GM13976 (cell line): ENCODE measurements at regions not wholly inside any gene's neighbourhood (a gene's known extent, or its start where the extent isn't known, plus 50 kb on each side); places are given as distances from the start of the nearest gene placed in this dataset.

Experiments used
- DNase-seq: peaks from one replicate; pipeline ENCODE4 v3.0.0; 2012; ENCODE audit warnings: low spot score
- CTCF ChIP-seq: IDR thresholded peaks from 2 replicates; pipeline ENCODE4 v1.5.1; 2012; ENCODE audit warnings: borderline replicate concordance, mild to moderate bottlenecking; ENCODE audit not compliant: insufficient read depth; ENCODE audit errors: extremely low read depth, missing control alignments, control extremely low read depth
- in situ Hi-C: fragments of 300-500 bp; cut with MboI; formaldehyde crosslinking; loops from one replicate; pipeline ENCODE4 v1.12.0; 2022; ENCODE audit warnings: low sequenced_read_pairs, mixed read lengths, inconsistent platforms; ENCODE audit not compliant: unreplicated experiment

- in situ Hi-C loops: no loop called here
- DNase-seq: no peak
- no peak for TF ChIP-seq CTCF
These were observed 266.9 kb downstream of the PTPRU start for GRCh38 chr1:29502911-29503840.

DNA sequence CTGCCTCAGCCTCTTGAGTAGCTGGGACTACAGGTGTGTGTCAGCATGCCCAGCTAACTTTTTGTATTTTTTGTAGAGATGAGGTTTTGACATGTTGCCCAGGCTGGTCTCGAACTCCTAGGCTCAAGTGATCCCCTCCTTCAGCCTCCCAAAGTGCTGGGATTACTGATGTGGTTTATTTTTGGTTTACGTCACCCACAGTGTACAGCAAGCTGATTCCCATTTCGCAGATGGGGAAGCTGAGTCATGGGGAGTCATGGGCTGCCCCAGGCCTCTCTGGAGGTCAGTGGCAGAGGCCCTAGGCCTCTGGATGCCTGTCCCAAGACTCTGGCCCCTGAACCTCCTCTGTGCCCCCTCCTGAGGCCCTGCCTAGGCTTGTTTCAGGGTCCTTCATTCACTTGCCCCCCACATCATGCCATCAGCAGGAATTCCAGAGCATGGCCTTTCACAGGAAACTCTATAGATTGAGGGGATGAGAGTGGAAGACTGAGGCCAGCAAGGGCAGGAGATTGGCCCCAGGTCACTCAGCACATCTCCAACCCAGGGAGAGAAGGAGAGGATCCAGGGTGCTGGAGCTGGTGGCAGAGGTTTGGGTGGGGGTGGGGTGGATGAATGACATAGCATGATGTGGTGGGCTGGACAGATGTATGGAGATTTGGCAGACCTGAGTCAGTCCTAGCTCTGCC is 266.0 kb downstream of the PTPRU start:
- in situ Hi-C loops: no loop called here
- no peak for DNase-seq

GRCh38 chr1:29501227-29501976 is 265.1 kb downstream of the PTPRU start:
- no peak for DNase-seq
- no peak for TF ChIP-seq CTCF
- in situ Hi-C loops: no loop called here

More for the DNA sequence above, 266.0 kb downstream of the PTPRU start:
- no peak for TF ChIP-seq CTCF

- in situ Hi-C loops: no loop called here
- DNase-seq: no peak
- TF ChIP-seq CTCF: no peak
These were observed 264.3 kb downstream of the PTPRU start for GRCh38 chr1:29500651-29501050.

DNA sequence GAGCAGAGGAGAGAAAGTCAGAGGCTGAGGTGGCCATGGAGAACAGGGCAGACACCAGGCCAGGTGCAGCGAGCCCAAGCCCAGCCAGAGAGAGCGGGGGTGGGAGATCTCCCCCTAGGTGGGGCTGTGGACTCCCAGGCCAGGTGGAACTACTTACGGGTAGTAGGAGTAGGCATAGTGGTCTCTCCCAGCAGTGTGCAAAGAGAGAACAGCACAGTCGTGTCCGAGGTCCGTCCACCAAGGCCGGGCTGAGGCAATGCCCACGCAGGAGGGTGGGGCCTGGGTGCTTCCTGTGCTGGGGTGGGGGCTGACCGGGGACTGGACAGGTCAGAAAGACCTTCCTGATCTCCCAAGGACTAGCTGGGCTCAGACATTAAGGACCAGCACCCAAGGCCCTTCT is 263.7 kb downstream of the PTPRU start:
- in situ Hi-C loops: no loop called here
- TF ChIP-seq CTCF: no peak
- DNase-seq: no peak

DNA sequence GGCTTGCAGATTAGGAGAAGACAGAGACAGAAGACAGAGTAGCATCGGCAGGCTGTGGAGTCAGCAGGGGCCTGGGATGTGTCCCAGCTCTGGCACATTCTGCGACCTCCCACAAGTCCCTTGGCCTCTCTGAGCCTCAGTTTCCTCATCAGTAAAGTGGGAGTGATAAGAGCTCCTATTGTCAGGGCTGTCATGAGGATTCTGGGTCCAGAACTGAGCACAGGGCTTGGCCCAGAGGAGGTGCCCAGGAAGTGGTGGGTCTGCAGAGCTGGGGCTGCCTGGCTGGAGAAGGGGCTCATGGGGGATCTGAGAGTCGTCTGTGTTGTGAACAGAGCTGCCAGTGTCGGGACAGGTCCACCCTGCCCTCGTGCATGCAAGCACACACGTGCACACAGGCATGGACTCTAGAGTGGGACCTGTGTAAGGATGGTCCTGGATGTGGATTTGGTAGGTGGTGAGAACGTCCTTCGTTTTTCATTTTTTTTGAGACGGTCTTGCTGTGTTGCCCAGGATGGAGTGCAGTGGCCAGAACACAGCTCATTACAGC is 262.9 kb downstream of the PTPRU start:
- in situ Hi-C loops: no loop called here
- no peak for DNase-seq
- TF ChIP-seq CTCF: no peak
